Activated T-helper 1 cell treated with anti-CD3 and anti-CD28 coated beads, Interleukin-12 subunit alpha, Interleukin-12 subunit beta, Interleukin-2, Interleukin-4 antibody, amounts not matched to agents 30 ng/mL and 10 ng/mL and 1 ng/mL, durations not matched to agents 14 hours and 24 hours and 36 hours (primary cell): ENCODE measurements at regions not wholly inside any gene's neighbourhood (a gene's known extent, or its start where the extent isn't known, plus 50 kb on each side); places are given as distances from the start of the nearest gene placed in this dataset.
"Not testable (repeated sequence)": the region's sequence is repeated elsewhere in the genome, so short reads cannot be mapped to it uniquely, and the experiment has no call there.

Experiments used
- DNase-seq: peaks from one replicate; pipeline ENCODE4 v3.0.0; 2021; ENCODE audit warnings: low spot score
- H3K27ac Mint-ChIP-seq: one replicate; pipeline ENCODE4 v1.8.0; 2021; ENCODE audit warnings: mild to moderate bottlenecking, mixed read lengths
- H3K27me3 Mint-ChIP-seq: one replicate; pipeline ENCODE4 v1.8.0; 2022; ENCODE audit warnings: mild to moderate bottlenecking, moderate library complexity, mixed read lengths; ENCODE audit not compliant: insufficient read depth
- H3K36me3 Mint-ChIP-seq: one replicate; pipeline ENCODE4 v1.8.0; 2021; ENCODE audit warnings: low read depth, mixed read lengths
- H3K4me1 Mint-ChIP-seq: one replicate; pipeline ENCODE4 v1.8.0; 2021; ENCODE audit warnings: low read depth, mixed read lengths
- H3K4me3 Mint-ChIP-seq: one replicate; pipeline ENCODE4 v1.8.0; 2021; ENCODE audit warnings: mild to moderate bottlenecking, moderate library complexity, mixed read lengths
- H3K9me3 Mint-ChIP-seq: one replicate; pipeline ENCODE4 v1.8.0; 2021; ENCODE audit warnings: mixed read lengths
- intact Hi-C: fragments of 100-400 bp; cut with micrococcal nuclease; formaldehyde crosslinking; loops from one replicate; pipeline ENCODE4 v1.15.1; 2024

- Mint-ChIP-seq H3K9me3 (no peaks in the 10 kb centered on the region), H3K4me3 (peak overlapping the region; percentile 15), H3K27me3 (no peaks in the 10 kb centered on the region), H3K4me1 (peaks cover 42% of the 10 kb centered on the region), H3K36me3 (peaks cover 2% of the 10 kb centered on the region), H3K27ac (peak overlapping the region; percentile 75)
- intact Hi-C loops: loop anchor here (1.0 to 10.0 kb wide), 13 partner anchors 9 to 1289 kb away; partner anchors contain the start of genes ATP1B1, BLZF1, DCAF6 and F5
- DNase-seq: no peak
Measured at GRCh38 chr1:168408539-168408865, 127.8 kb downstream of the TBX19 start.

- no peak for DNase-seq
- Mint-ChIP-seq H3K4me3 (peak overlapping the region; percentile 15), H3K27ac (peak overlapping the region; percentile 75), H3K9me3 (no peaks in the 10 kb centered on the region), H3K36me3 (peaks cover 2% of the 10 kb centered on the region), H3K4me1 (peaks cover 42% of the 10 kb centered on the region), H3K27me3 (no peaks in the 10 kb centered on the region)
- intact Hi-C loops: loop anchor here (1.0 to 10.0 kb wide), 13 partner anchors 9 to 1289 kb away; partner anchors contain the start of genes ATP1B1, BLZF1, DCAF6 and F5
Measured at GRCh38 chr1:168407832-168408538, 127.3 kb downstream of the TBX19 start.

DNA sequence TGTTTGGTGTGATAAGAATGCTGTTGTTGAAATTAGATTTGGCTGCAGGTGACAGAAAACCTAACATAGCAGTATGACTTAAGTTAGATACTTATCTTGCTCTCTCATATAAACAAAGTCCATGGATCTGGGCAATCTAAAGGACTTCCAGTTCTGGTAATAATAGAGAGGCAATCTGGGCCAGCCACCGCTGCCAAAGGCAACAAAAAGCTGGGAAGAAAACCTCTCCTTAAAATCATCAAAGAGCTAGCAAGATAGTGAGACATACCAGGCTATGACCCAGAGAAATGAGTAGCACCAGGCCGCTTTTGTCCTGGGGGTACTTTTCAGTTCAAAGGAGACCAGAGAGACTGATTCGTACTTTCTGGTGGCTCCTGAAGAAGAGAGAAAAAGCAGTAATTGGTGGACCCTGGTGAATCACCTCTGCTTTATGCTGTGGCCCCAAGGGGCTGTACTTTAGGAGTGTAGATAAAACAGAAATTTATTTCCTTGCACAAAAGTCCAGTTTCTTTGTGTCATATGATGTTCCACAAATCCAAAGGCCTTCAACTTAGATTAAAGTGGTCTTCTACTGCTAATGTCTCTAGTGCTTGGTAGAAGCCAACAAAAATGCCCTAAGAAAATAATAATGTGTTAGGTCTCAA lies 125.4 kb downstream of the TBX19 start:
- no peak overlapping the region for H3K27ac Mint-ChIP-seq
- H3K27me3 Mint-ChIP-seq: peaks cover 1% of the 10 kb centered on the region
- no peak overlapping the region for H3K4me3 Mint-ChIP-seq
- DNase-seq: no peak
- H3K36me3 Mint-ChIP-seq: peaks cover 2% of the 10 kb centered on the region
- peaks cover 45% of the 10 kb centered on the region for H3K4me1 Mint-ChIP-seq
- intact Hi-C loops: loop anchor here (5.0 to 10.0 kb wide), 5 partner anchors 601 to 1291 kb away; partner anchors contain the start of genes BLZF1, F5, NME7 and SLC19A2
- no peaks in the 10 kb centered on the region for H3K9me3 Mint-ChIP-seq

DNA sequence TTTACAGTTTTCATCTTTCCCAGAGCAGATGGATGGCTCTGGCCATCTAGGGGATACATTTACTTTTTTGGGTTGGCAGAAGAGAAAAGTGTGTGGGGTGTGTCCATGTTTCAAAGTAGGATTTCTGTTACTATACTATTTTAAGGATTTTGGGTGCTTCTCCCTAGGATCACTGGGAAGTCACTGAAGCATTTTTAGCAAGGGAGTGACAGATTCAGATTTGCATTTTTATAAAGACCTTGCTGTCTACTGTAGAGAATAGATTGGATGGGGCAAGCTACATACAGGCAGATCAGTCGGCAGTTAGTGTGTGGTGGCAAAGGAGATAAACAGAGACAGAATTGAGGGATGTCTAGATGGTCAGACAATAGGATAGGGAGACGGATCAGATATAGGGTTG lies 122.5 kb downstream of the TBX19 start:
- Mint-ChIP-seq H3K27me3 (peaks cover 9% of the 10 kb centered on the region), H3K9me3 (no peaks in the 10 kb centered on the region), H3K4me3 (no peak overlapping the region), H3K27ac (no peak overlapping the region), H3K36me3 (no peaks in the 10 kb centered on the region), H3K4me1 (peaks cover 40% of the 10 kb centered on the region)
- DNase-seq: no peak
- intact Hi-C loops: loop anchor here (10.0 kb wide), 4 partner anchors 598 to 1182 kb away; partner anchors contain the start of genes BLZF1, F5, NME7 and SLC19A2

- not testable (repeated sequence) for H3K36me3 Mint-ChIP-seq, H3K4me3 Mint-ChIP-seq, H3K27ac Mint-ChIP-seq, H3K9me3 Mint-ChIP-seq, DNase-seq
- Mint-ChIP-seq H3K27me3 (peaks cover 11% of the 10 kb centered on the region), H3K4me1 (peaks cover 35% of the 10 kb centered on the region)
- intact Hi-C loops: loop anchor here (10.0 kb wide), 4 partner anchors 598 to 1182 kb away; partner anchors contain the start of genes BLZF1, F5, NME7 and SLC19A2
Measured at GRCh38 chr1:168402466-168402865, 121.8 kb downstream of the TBX19 start.

- H3K27me3 Mint-ChIP-seq: peaks cover 13% of the 10 kb centered on the region
- no peak overlapping the region for H3K4me3 Mint-ChIP-seq
- intact Hi-C loops: loop anchor here (10.0 kb wide), 4 partner anchors 597 to 1183 kb away; partner anchors contain the start of genes BLZF1, F5, NME7 and SLC19A2
- peaks cover 29% of the 10 kb centered on the region for H3K4me1 Mint-ChIP-seq
- no peaks in the 10 kb centered on the region for H3K36me3 Mint-ChIP-seq
- DNase-seq: no peak
- H3K9me3 Mint-ChIP-seq: no peaks in the 10 kb centered on the region
- no peak overlapping the region for H3K27ac Mint-ChIP-seq
Measured at GRCh38 chr1:168401341-168401740, 120.7 kb downstream of the TBX19 start.

- Mint-ChIP-seq H3K36me3 (no peaks in the 10 kb centered on the region), H3K27ac (no peak overlapping the region), H3K4me1 (peaks cover 29% of the 10 kb centered on the region), H3K4me3 (no peak overlapping the region), H3K9me3 (no peaks in the 10 kb centered on the region), H3K27me3 (peaks cover 13% of the 10 kb centered on the region)
- DNase-seq: no peak
- intact Hi-C loops: loop anchor here (10.0 kb wide), 4 partner anchors 595 to 1185 kb away; partner anchors contain the start of genes BLZF1, F5, NME7 and SLC19A2
Measured at GRCh38 chr1:168400139-168400538, 119.5 kb downstream of the TBX19 start.

GRCh38 chr1:168397806-168398205 lies 117.1 kb downstream of the TBX19 start:
- no peaks in the 10 kb centered on the region for H3K9me3 Mint-ChIP-seq
- intact Hi-C loops: no loop called here
- H3K27ac Mint-ChIP-seq: no peak overlapping the region
- DNase-seq: no peak
- no peaks in the 10 kb centered on the region for H3K36me3 Mint-ChIP-seq
- no peak overlapping the region for H3K4me3 Mint-ChIP-seq
- H3K27me3 Mint-ChIP-seq: peaks cover 17% of the 10 kb centered on the region
- peaks cover 31% of the 10 kb centered on the region for H3K4me1 Mint-ChIP-seq

DNA sequence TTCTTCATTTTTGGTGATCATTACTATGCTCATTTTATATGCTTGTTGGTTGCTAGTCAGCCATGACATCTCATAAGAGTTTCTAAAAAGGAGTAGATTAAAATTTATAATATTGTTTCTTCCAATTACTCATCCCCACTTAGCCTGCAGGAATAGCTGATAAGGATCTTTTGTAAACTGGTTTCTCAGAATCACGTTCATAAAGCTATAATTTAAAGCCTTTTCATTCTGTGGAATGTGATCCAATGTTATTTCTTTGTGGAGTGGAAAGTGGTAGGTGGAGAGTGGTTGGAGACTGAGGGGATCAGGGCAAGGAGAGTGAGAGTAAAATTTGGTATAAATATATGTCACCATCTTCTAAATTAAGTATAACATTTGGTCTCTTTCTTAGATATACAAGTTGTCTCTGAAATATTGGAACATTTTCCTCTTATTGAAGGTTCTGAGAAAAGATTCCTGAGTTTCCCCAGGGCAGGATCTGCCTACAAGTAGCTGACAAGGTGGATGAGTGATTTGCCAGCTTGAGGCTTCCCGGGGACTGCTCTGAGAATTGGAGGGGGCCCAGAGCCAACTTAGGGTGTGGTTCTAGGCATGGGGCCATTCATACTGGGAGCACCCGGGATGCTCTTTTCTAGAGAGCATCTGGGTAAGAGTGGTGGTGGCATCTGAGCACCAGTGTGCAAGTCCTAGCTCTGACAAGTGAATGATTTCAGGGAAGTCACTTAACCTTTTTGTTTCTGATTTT lies 116.4 kb downstream of the TBX19 start:
- DNase-seq: no peak
- Mint-ChIP-seq H3K36me3 (no peaks in the 10 kb centered on the region), H3K27me3 (peaks cover 22% of the 10 kb centered on the region), H3K4me3 (no peak overlapping the region), H3K4me1 (peaks cover 38% of the 10 kb centered on the region), H3K27ac (no peak overlapping the region), H3K9me3 (no peaks in the 10 kb centered on the region)
- intact Hi-C loops: no loop called here

DNA sequence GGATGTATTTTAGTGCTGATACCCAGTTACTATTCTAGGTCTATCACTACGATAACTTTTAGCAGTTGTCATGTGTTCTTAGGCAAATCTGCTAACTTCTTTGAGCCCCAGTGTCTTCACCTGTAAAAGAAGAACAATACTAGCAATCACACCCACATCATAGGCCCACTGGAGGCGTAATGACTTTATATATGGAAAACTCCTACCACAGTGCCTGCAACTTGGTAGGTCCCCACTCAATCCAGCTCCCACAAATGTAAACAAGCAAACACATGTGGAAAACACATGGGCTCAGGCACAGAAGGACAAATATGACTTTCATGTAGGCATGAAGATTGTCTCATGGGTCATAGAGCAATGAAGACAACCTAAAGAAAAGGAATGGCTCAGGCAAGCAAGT lies 115.8 kb downstream of the TBX19 start:
- H3K4me1 Mint-ChIP-seq: peaks cover 40% of the 10 kb centered on the region
- H3K27me3 Mint-ChIP-seq: peaks cover 27% of the 10 kb centered on the region
- intact Hi-C loops: no loop called here
- no peaks in the 10 kb centered on the region for H3K36me3 Mint-ChIP-seq
- DNase-seq: no peak
- no peak overlapping the region for H3K4me3 Mint-ChIP-seq
- no peak overlapping the region for H3K27ac Mint-ChIP-seq
- H3K9me3 Mint-ChIP-seq: no peaks in the 10 kb centered on the region

- H3K4me3 Mint-ChIP-seq: no peak overlapping the region
- H3K27me3 Mint-ChIP-seq: peaks cover 26% of the 10 kb centered on the region
- no peaks in the 10 kb centered on the region for H3K36me3 Mint-ChIP-seq
- no peak for DNase-seq
- peaks cover 28% of the 10 kb centered on the region for H3K4me1 Mint-ChIP-seq
- no peaks in the 10 kb centered on the region for H3K9me3 Mint-ChIP-seq
- H3K27ac Mint-ChIP-seq: no peak overlapping the region
- intact Hi-C loops: no loop called here
Measured at GRCh38 chr1:168394858-168395257, 114.2 kb downstream of the TBX19 start.

DNA sequence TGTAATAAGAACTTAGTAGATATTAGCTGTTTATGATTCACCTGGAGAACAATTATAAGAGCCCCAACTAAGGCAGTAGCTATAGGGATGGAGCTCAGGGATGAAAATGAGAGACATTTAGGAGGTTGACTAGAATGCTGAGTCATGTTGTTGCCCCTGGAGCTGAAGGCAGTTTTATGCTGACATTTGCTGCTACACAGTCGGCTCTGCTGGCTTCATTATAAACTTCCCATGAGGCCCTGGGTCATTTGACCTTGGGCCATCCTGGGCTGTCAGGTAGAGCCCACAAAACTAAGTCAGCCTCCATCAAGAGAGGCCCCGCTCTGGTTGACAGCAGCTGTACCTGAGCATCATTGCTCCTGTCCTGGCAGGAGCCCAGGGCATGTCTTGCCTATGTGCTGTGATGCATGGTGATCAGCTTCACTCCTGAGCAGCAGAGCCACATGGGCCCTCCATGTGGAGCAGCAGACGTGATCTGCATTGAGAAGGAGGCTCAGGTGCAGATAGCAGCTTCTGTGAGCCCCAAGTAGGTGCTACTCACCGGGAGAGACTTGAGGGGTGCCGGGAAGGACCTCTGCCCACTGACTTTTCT lies 112.4 kb downstream of the TBX19 start:
- DNase-seq: no peak
- Mint-ChIP-seq H3K4me1 (peaks cover 19% of the 10 kb centered on the region), H3K36me3 (no peaks in the 10 kb centered on the region), H3K27me3 (peaks cover 30% of the 10 kb centered on the region), H3K9me3 (no peaks in the 10 kb centered on the region), H3K27ac (no peak overlapping the region), H3K4me3 (no peak overlapping the region)
- intact Hi-C loops: no loop called here
